ENCODE measurements at regions not wholly inside any gene's neighbourhood (a gene's known extent, or its start where the extent isn't known, plus 50 kb on each side); places are given as distances from the start of the nearest gene placed in this dataset.

DNA sequence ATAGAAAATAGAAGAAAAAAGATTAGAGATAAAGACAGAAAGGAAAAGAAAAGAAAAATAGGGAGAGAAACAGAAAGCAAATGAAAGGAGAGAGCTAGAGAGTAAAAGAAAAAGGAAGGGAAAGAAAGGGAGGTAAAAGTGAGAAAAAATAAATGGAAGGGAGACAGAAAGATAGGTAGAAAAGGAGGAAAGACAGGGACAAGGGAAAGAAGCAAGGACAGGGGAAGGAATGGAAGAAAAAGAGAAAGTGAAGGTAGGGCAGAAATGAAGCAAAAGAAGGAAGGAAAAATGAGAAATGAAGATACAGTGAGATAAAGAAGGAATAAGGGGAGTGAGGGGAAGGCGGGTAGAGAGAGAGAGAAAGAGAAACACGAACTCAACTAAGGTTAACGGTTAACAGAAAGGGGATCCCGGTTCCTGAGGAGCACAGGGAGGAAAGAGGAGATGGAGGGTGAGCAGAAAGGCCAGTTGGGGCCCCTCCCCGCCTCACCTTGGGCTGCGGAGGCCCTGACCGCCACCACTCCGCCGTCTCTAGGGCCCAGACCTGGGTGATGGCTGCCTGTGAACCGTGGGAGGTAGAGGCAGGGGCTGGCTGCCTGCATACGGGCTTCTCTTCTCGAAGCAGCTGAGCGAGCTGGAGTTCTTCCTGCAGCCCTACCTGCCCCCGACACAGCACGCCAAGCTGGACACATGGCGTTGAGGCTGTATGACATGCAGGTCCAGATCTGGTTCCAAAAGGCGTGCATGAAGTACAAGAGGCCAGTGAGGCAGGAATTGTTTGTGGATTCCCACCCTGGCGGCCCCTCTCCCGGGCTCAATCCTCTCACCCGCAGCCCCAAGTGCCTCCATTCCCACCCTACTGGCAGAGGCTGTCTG, 59.5 kb downstream of the SMUG1 start:
- Mint-ChIP-seq H3K9me3 (no peaks in the 10 kb centered on the region), H3K4me3 (no peak overlapping the region), H3K4me1 (peaks cover 8% of the 10 kb centered on the region), H3K27me3 (peaks cover 5% of the 10 kb centered on the region), H3K36me3 (peaks cover 2% of the 10 kb centered on the region), H3K27ac (no peak overlapping the region)
- no peak for ATAC-seq (ENCODE audit: low read depth)
- no peak for DNase-seq (ENCODE audit: low spot score in 2 of 2)
